ENCODE measurements at regions not wholly inside any gene's neighbourhood (a gene's known extent, or its start where the extent isn't known, plus 50 kb on each side); places are given as distances from the start of the nearest gene placed in this dataset.
"Not testable (repeated sequence)": the region's sequence is repeated elsewhere in the genome, so short reads cannot be mapped to it uniquely, and the experiment has no call there.

DNA sequence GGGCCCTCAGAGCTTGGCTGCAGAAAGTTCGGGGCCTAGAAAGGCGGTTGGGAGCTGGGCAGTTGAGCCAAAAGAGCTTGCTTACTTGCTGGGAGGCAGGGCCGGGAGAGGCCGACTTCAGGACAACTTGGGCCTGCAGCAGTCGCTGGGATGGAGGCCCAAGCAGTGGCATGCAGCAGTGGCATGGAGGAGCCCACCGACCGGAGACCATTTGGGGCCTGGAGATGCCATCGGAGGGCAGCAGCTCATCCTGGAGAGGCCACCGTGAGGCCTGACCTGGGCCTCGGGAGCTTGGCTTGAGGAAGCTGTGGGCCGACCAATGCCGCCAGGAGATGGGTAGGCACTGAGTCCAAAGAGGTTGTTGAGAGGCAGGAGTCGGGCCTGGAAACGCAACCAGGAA lies 200.0 kb downstream of the CEP170 start:
- H3K36me3 ChIP-seq (ENCODE audit: control insufficient read depth in 2 of 2, insufficient read depth in 2 of 2, low read length in 1 of 2); H3K4me3 ChIP-seq; H3K4me2 ChIP-seq (ENCODE audit: control insufficient read depth, insufficient read depth); POLR2A ChIA-PET; H3K27ac ChIP-seq (ENCODE audit: control insufficient read depth, insufficient read depth); H3K9me3 ChIP-seq (replicated peaks; ENCODE audit: control insufficient read depth, insufficient read depth, low read length); RAD21 ChIA-PET (ENCODE audit: unreplicated experiment); H4K20me1 ChIP-seq (ENCODE audit: control insufficient read depth, insufficient read depth); in situ Hi-C loops (cut with MboI); SMC1A ChIA-PET (ENCODE audit: uncharacterized antibody, unreplicated experiment); CTCF ChIA-PET; H3K27me3 ChIP-seq (replicated peaks in 1 of 2; ENCODE audit: control insufficient read depth in 2 of 2, insufficient read depth in 2 of 2, low read length in 1 of 2); FAIRE-seq; BruUV-seq (replicated peaks); DNase-seq (ENCODE audit: low read depth, low spot score); H3K4me1 ChIP-seq (ENCODE audit: control insufficient read depth, insufficient read depth, low read length); ATAC-seq; H3K79me2 ChIP-seq (ENCODE audit: control insufficient read depth, insufficient read depth, low read length); H3K9ac ChIP-seq (ENCODE audit: control insufficient read depth, insufficient read depth, low read length); H2AFZ ChIP-seq (ENCODE audit: control insufficient read depth, low read depth, low read length): not testable (repeated sequence)
- 85% methylated on average over 14 of the region's 14 CpGs for WGBS (ENCODE audit: insufficient coverage, insufficient replicate concordance, low lambda C conversion rate, missing lambda C conversion rate)
- intact Hi-C loops (cut with micrococcal nuclease; ENCODE audit: unreplicated experiment), result loop anchor here (10.0 kb wide), 1 partner anchor 270 kb away; no protein-coding TSS in a partner anchor

DNA sequence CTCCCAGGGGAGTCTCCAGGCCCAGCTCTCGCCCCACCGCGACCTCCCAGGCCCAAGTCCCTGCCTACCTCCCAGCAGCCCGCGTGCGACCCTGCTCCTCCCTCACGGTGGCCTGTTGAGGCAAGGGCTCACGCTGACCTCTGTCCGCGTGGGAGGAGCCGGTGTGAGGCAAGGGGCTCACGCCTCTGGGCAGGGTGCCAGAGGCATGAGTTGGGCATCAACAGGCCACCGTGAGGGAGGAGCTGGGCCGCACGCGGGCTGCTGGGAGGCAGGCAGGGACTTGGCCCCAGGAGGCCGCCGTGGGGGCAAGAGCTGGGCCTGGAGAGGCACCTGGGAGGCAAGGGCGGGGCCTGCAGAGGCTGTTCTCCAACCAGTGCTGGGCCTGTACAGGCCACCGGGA lies 200.4 kb downstream of the CEP170 start:
- SMC1A ChIA-PET (ENCODE audit: uncharacterized antibody, unreplicated experiment); RAD21 ChIA-PET (ENCODE audit: unreplicated experiment); POLR2A ChIA-PET; in situ Hi-C loops (cut with MboI); H3K27me3 ChIP-seq (replicated peaks in 1 of 2; ENCODE audit: control insufficient read depth in 2 of 2, insufficient read depth in 2 of 2, low read length in 1 of 2); H3K9me3 ChIP-seq (replicated peaks; ENCODE audit: control insufficient read depth, insufficient read depth, low read length); H3K4me3 ChIP-seq; H3K4me1 ChIP-seq (ENCODE audit: control insufficient read depth, insufficient read depth, low read length); CTCF ChIA-PET; H3K79me2 ChIP-seq (ENCODE audit: control insufficient read depth, insufficient read depth, low read length); H3K4me2 ChIP-seq (ENCODE audit: control insufficient read depth, insufficient read depth); BruUV-seq (replicated peaks); H4K20me1 ChIP-seq (ENCODE audit: control insufficient read depth, insufficient read depth); H3K9ac ChIP-seq (ENCODE audit: control insufficient read depth, insufficient read depth, low read length); H2AFZ ChIP-seq (ENCODE audit: control insufficient read depth, low read depth, low read length); DNase-seq (ENCODE audit: low read depth, low spot score); ATAC-seq; H3K27ac ChIP-seq (ENCODE audit: control insufficient read depth, insufficient read depth); FAIRE-seq; H3K36me3 ChIP-seq (ENCODE audit: control insufficient read depth in 2 of 2, insufficient read depth in 2 of 2, low read length in 1 of 2): not testable (repeated sequence)
- intact Hi-C loops (cut with micrococcal nuclease; ENCODE audit: unreplicated experiment), result loop anchor here (10.0 kb wide), 1 partner anchor 270 kb away; no protein-coding TSS in a partner anchor
- 85% methylated on average over 20 of the region's 20 CpGs for WGBS (ENCODE audit: insufficient coverage, insufficient replicate concordance, low lambda C conversion rate, missing lambda C conversion rate)

DNA sequence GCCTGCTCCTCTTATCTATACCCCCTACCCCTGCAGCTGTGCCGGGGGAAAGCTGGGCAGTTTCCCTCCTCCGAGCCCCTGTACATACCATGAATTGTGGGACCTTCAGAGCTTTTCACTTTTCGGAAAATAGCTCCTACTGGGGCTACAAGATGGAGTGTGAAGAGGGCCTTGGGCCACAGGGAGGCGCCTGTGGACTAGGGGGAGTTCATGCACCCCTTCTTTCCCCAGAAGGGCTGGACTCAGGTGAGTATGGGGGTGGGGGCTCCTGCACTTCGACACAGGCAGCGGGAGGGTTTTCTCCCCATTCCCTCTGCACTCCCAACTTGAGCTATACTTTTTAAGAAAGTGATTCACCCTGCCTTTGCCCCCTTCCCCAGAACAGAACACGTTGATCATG lies 202.0 kb downstream of the CEP170 start:
- 74% methylated on average over 2 of the region's 7 CpGs for WGBS (ENCODE audit: insufficient coverage, insufficient replicate concordance, low lambda C conversion rate, missing lambda C conversion rate)
- H3K4me2 ChIP-seq (ENCODE audit: control insufficient read depth, insufficient read depth); H4K20me1 ChIP-seq (ENCODE audit: control insufficient read depth, insufficient read depth); H2AFZ ChIP-seq (ENCODE audit: control insufficient read depth, low read depth, low read length); H3K36me3 ChIP-seq (ENCODE audit: control insufficient read depth in 2 of 2, insufficient read depth in 2 of 2, low read length in 1 of 2); DNase-seq (ENCODE audit: low read depth, low spot score); H3K27ac ChIP-seq (ENCODE audit: control insufficient read depth, insufficient read depth); SMC1A ChIA-PET (ENCODE audit: uncharacterized antibody, unreplicated experiment); FAIRE-seq; H3K4me3 ChIP-seq; in situ Hi-C loops (cut with MboI); H3K27me3 ChIP-seq (replicated peaks in 1 of 2; ENCODE audit: control insufficient read depth in 2 of 2, insufficient read depth in 2 of 2, low read length in 1 of 2); ATAC-seq; BruUV-seq (replicated peaks); CTCF ChIA-PET; H3K9me3 ChIP-seq (replicated peaks; ENCODE audit: control insufficient read depth, insufficient read depth, low read length); H3K79me2 ChIP-seq (ENCODE audit: control insufficient read depth, insufficient read depth, low read length); POLR2A ChIA-PET; H3K9ac ChIP-seq (ENCODE audit: control insufficient read depth, insufficient read depth, low read length); RAD21 ChIA-PET (ENCODE audit: unreplicated experiment); H3K4me1 ChIP-seq (ENCODE audit: control insufficient read depth, insufficient read depth, low read length): not testable (repeated sequence)
- intact Hi-C loops (cut with micrococcal nuclease; ENCODE audit: unreplicated experiment), result loop anchor here (10.0 kb wide), 1 partner anchor 272 kb away; no protein-coding TSS in a partner anchor
- TF ChIP-seq RAD21 (IDR thresholded peaks at IDR 0.05; ENCODE audit: insufficient read depth, low read depth, low read length), result peak; percentile 31; the same call in 1 of the 2 replicates

DNA sequence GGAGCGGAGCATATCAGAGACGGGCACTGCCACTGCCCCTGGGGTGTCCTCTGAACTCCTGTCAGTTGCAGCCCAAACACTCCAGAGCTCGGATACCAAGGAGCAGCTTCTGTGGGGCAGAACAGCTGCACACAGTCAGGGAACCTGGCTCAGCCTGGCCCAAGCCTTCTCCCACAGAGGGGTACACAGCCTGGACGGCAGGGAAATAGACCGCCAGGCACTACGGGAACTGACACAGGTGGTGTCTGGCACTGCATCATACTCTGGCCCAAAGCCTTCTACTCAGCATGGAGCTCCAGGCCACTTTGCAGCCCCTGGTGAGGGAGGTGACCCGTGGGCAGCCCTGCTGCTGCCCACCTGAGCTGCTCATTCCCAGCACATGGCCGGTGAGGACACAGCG lies 204.5 kb downstream of the CEP170 start:
- H3K36me3 ChIP-seq (ENCODE audit: control insufficient read depth in 2 of 2, insufficient read depth in 2 of 2, low read length in 1 of 2); H4K20me1 ChIP-seq (ENCODE audit: control insufficient read depth, insufficient read depth); BruUV-seq (replicated peaks); H3K27ac ChIP-seq (ENCODE audit: control insufficient read depth, insufficient read depth); RAD21 ChIA-PET (ENCODE audit: unreplicated experiment); H3K27me3 ChIP-seq (replicated peaks in 1 of 2; ENCODE audit: control insufficient read depth in 2 of 2, insufficient read depth in 2 of 2, low read length in 1 of 2); SMC1A ChIA-PET (ENCODE audit: uncharacterized antibody, unreplicated experiment); POLR2A ChIA-PET; H3K79me2 ChIP-seq (ENCODE audit: control insufficient read depth, insufficient read depth, low read length); H3K4me2 ChIP-seq (ENCODE audit: control insufficient read depth, insufficient read depth); ATAC-seq; DNase-seq (ENCODE audit: low read depth, low spot score); H3K4me1 ChIP-seq (ENCODE audit: control insufficient read depth, insufficient read depth, low read length); H3K9me3 ChIP-seq (replicated peaks; ENCODE audit: control insufficient read depth, insufficient read depth, low read length); FAIRE-seq; H3K9ac ChIP-seq (ENCODE audit: control insufficient read depth, insufficient read depth, low read length); in situ Hi-C loops (cut with MboI); H3K4me3 ChIP-seq; CTCF ChIA-PET; H2AFZ ChIP-seq (ENCODE audit: control insufficient read depth, low read depth, low read length): not testable (repeated sequence)
- 62% methylated on average over 4 of the region's 9 CpGs for WGBS (ENCODE audit: insufficient coverage, insufficient replicate concordance, low lambda C conversion rate, missing lambda C conversion rate)
- intact Hi-C loops (cut with micrococcal nuclease; ENCODE audit: unreplicated experiment), result loop anchor here (10.0 kb wide), 1 partner anchor 274 kb away; no protein-coding TSS in a partner anchor

Data from GM12878 (cell line).